ENCODE measurements at regions not wholly inside any gene's neighbourhood (a gene's known extent, or its start where the extent isn't known, plus 50 kb on each side); places are given as distances from the start of the nearest gene placed in this dataset.

DNA sequence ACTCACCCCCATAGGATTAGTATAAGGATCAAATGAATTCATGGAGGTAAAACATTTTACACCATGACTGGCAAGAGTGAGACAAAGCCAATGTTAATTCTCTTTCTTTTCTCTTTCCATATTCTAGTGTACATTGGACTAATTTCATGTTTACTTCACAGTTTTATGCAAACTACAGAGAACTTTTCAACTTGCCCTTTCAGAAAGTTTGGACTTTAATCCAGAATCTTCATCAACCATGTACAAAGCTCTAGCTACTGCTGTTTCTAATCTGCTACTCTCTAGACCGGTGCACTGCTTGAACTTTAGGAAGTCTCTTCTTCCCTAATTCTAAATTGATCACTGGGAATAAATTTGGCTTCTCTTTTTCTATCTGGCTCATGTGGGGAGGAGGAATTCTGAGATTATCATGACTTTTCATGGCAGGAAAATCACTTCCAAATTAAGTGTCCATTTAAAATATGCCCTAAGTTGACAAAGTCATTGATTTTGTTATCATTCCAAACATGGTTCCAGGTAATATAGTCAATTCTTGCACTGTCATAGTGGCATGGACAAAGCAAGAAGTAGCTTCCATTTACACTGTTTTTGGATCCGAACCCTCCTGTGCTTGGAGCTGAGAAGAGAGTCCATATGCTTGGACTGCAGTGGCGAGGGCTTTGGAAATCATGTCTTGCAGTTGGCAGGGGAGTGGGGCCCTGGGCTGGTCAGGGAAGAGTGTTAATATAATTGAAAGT, 903.3 kb downstream of the CCSER2 start:
- Histone ChIP-seq H3K4me3 (ENCODE audit: low read length) (no peak overlapping the region), H3K27ac (ENCODE audit: low read length) (no peak overlapping the region), H3K27me3 (ENCODE audit: control insufficient read depth, insufficient read depth, low read length) (no peaks in the 10 kb centered on the region), H3K4me1 (ENCODE audit: control insufficient read depth, insufficient read depth, low read length) (no peaks in the 10 kb centered on the region), H3K9me3 (ENCODE audit: control insufficient read depth, low read depth, low read length) (no peaks in the 10 kb centered on the region), H3K36me3 (ENCODE audit: control insufficient read depth, insufficient read depth, low read length) (no peaks in the 10 kb centered on the region)
- no peak for DNase-seq
- WGBS (ENCODE audit: insufficient coverage, low lambda C conversion rate): 83% methylated on average over 1 of the region's 3 CpGs

DNA sequence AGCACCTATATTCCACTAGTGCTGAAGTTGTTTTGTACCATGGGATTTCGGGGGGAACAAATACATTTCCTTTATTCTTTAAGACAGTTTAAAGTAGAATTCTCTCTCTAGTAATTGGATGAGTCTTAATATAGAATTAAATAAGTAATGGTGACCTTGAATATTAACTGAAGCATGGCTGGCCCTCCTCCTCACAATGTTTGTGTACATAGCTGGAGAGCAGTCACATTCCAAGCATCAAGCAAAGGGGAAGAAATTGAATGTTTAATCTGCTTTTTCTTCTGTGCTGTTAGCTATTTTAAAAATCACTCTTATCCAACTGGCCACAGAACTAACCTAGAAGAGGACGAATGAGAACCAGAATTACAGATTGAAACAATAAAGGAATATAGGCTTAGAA, 906.9 kb downstream of the CCSER2 start:
- Histone ChIP-seq H3K4me1 (ENCODE audit: control insufficient read depth, insufficient read depth, low read length) (no peaks in the 10 kb centered on the region), H3K27ac (ENCODE audit: low read length) (no peak overlapping the region), H3K36me3 (ENCODE audit: control insufficient read depth, insufficient read depth, low read length) (no peaks in the 10 kb centered on the region), H3K27me3 (ENCODE audit: control insufficient read depth, insufficient read depth, low read length) (no peaks in the 10 kb centered on the region), H3K9me3 (ENCODE audit: control insufficient read depth, low read depth, low read length) (no peaks in the 10 kb centered on the region), H3K4me3 (ENCODE audit: low read length) (no peak overlapping the region)
- no peak for DNase-seq
- WGBS (ENCODE audit: insufficient coverage, low lambda C conversion rate): 92% methylated on average over 2 of the region's 2 CpGs

DNA sequence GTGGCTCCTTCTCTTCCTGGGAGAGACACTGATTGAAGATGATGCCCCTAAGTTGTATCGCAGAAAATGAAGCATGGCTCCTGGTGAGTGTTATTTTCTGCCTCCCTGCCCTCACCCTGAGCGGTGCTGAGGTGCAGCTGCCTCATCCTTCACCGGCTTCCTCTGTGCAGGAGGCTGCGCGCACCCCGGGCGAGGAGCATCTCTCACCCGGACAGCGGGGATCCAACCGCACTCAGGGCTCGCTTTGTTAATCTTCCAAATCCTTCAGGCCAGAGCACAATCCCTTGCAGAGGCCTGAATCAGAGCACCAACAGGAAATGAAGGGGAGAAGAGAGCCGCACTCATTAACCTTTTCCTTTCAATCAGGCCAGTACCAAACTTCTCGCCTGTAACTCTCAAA, 910.3 kb downstream of the CCSER2 start:
- Histone ChIP-seq H3K36me3 (ENCODE audit: control insufficient read depth, insufficient read depth, low read length) (no peaks in the 10 kb centered on the region), H3K4me1 (ENCODE audit: control insufficient read depth, insufficient read depth, low read length) (no peaks in the 10 kb centered on the region), H3K27me3 (ENCODE audit: control insufficient read depth, insufficient read depth, low read length) (no peaks in the 10 kb centered on the region), H3K27ac (ENCODE audit: low read length) (no peak overlapping the region), H3K4me3 (ENCODE audit: low read length) (no peak overlapping the region), H3K9me3 (ENCODE audit: control insufficient read depth, low read depth, low read length) (no peaks in the 10 kb centered on the region)
- WGBS (ENCODE audit: insufficient coverage, low lambda C conversion rate): 80% methylated on average over 1 of the region's 13 CpGs
- no peak for DNase-seq

DNA sequence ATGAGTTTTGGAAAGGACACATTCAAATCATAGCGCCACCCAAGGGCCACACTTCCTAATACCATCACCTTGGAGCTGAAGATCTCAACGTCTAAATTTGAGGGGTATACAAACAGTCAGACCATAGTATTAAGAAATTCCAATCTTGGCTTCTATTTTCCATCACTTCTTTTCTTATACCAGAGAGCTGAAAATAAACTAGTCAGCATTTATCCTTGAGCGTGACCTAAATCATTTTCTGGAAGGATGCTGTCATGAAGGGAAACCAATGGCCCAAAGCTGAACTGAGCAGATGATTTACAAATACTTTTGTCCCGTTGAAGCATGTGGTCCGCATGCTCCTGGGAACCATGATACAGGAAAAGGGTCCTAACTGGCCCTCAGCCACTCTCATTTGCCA, 921.9 kb downstream of the CCSER2 start:
- no peak overlapping the region for H3K4me3 ChIP-seq (ENCODE audit: low read length)
- WGBS (ENCODE audit: insufficient coverage, low lambda C conversion rate): 100% methylated on average over 1 of the region's 5 CpGs
- H3K36me3 ChIP-seq (ENCODE audit: control insufficient read depth, insufficient read depth, low read length): no peaks in the 10 kb centered on the region
- no peaks in the 10 kb centered on the region for H3K4me1 ChIP-seq (ENCODE audit: control insufficient read depth, insufficient read depth, low read length)
- DNase-seq: no peak
- H3K27ac ChIP-seq (ENCODE audit: low read length): no peak overlapping the region
- no peaks in the 10 kb centered on the region for H3K9me3 ChIP-seq (ENCODE audit: control insufficient read depth, low read depth, low read length)
- no peaks in the 10 kb centered on the region for H3K27me3 ChIP-seq (ENCODE audit: control insufficient read depth, insufficient read depth, low read length)

DNA sequence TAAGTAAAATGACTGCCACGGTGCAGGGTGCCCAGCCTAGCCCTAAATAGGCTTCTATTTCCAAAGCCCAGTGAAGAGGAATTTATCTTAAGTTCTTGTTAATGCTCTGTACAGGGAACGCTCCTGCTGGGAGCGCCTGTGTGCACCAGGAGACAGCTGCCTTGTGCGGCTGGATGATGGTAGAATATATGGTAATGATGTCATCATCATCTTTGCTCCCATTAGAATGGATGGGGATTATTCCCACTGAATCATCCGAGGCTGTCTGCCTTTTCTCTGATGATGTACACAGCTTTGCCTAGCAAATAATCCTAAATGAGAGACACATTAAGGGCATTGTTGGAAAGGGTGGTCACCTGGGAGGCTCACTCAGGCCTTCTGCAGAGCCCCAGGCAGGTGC, 928.1 kb downstream of the CCSER2 start:
- no CpG with 5 or more reads among the region's 5 CpGs for WGBS (ENCODE audit: insufficient coverage, low lambda C conversion rate)
- Histone ChIP-seq H3K9me3 (ENCODE audit: control insufficient read depth, low read depth, low read length) (no peaks in the 10 kb centered on the region), H3K4me3 (ENCODE audit: low read length) (no peak overlapping the region), H3K27me3 (ENCODE audit: control insufficient read depth, insufficient read depth, low read length) (no peaks in the 10 kb centered on the region), H3K36me3 (ENCODE audit: control insufficient read depth, insufficient read depth, low read length) (no peaks in the 10 kb centered on the region), H3K4me1 (ENCODE audit: control insufficient read depth, insufficient read depth, low read length) (no peaks in the 10 kb centered on the region), H3K27ac (ENCODE audit: low read length) (no peak overlapping the region)
- no peak for DNase-seq

DNA sequence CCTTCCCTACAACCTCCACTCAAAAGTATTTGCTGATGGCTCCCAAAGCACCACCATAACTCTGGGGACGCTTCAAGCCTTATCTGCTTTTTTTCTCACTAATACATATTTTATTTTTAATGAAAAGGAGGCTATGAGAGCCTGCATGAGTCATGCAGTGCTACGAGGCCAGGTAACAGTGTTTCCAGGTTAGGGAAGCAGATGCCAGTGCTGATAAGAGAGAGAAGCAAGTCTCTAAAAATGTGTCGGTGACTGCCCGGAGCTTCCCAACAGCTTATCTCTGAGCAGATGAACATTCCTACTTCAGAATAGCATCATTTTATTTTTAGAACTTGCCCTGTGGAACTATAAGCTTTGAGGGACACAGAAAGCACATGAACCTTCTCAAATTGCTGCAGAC, 931.5 kb downstream of the CCSER2 start:
- Histone ChIP-seq H3K36me3 (ENCODE audit: control insufficient read depth, insufficient read depth, low read length) (no peaks in the 10 kb centered on the region), H3K9me3 (ENCODE audit: control insufficient read depth, low read depth, low read length) (no peaks in the 10 kb centered on the region), H3K4me1 (ENCODE audit: control insufficient read depth, insufficient read depth, low read length) (no peaks in the 10 kb centered on the region), H3K27me3 (ENCODE audit: control insufficient read depth, insufficient read depth, low read length) (no peaks in the 10 kb centered on the region), H3K27ac (ENCODE audit: low read length) (no peak overlapping the region), H3K4me3 (ENCODE audit: low read length) (no peak overlapping the region)
- WGBS (ENCODE audit: insufficient coverage, low lambda C conversion rate): no CpG with 5 or more reads among the region's 4 CpGs
- DNase-seq: no peak

DNA sequence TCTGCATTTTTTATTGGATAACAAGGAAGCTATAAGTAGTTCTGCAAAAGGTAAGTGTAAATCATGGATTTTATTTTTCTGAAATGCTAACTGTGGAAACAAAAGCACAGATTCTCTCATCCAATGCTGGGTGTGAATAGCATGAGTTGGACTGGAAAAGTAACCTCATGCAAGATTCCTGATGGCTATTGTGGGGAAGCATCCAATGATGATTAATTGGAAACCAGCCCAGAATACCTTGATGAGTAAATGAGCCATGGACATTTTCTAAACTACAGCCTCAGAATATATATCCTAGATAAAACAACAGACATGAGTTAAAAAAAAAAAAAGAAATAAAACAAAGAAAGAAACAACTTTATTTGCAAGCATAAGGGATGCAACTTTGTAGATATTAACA, 934.6 kb downstream of the CCSER2 start:
- Histone ChIP-seq H3K4me3 (ENCODE audit: low read length) (no peak overlapping the region), H3K27ac (ENCODE audit: low read length) (no peak overlapping the region), H3K9me3 (ENCODE audit: control insufficient read depth, low read depth, low read length) (no peaks in the 10 kb centered on the region), H3K27me3 (ENCODE audit: control insufficient read depth, insufficient read depth, low read length) (no peaks in the 10 kb centered on the region), H3K4me1 (ENCODE audit: control insufficient read depth, insufficient read depth, low read length) (no peaks in the 10 kb centered on the region), H3K36me3 (ENCODE audit: control insufficient read depth, insufficient read depth, low read length) (no peaks in the 10 kb centered on the region)
- DNase-seq: no peak

DNA sequence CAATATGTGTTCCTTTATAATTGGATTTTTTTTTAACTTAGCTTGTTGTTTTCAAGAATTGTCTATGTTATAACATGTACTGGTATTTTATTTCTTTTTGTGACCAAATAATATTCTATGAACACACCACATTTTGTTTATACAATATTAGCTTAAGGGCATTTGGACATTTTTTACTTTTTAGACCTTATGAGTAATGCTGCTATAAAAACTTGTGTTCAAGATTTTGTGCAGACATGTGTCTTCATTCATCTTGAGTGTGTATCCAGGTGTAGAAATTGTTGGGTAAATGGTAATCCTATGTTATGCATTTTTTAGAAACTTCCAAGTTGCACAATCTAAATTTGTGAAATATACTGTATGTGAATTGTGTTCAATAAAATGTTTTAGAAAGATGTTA, 936.7 kb downstream of the CCSER2 start:
- H3K4me3 ChIP-seq (ENCODE audit: low read length): no peak overlapping the region
- H3K27ac ChIP-seq (ENCODE audit: low read length): no peak overlapping the region
- H3K4me1 ChIP-seq (ENCODE audit: control insufficient read depth, insufficient read depth, low read length): no peaks in the 10 kb centered on the region
- H3K9me3 ChIP-seq (ENCODE audit: control insufficient read depth, low read depth, low read length): no peaks in the 10 kb centered on the region
- no peak for DNase-seq
- H3K36me3 ChIP-seq (ENCODE audit: control insufficient read depth, insufficient read depth, low read length): no peaks in the 10 kb centered on the region
- no peaks in the 10 kb centered on the region for H3K27me3 ChIP-seq (ENCODE audit: control insufficient read depth, insufficient read depth, low read length)

DNA sequence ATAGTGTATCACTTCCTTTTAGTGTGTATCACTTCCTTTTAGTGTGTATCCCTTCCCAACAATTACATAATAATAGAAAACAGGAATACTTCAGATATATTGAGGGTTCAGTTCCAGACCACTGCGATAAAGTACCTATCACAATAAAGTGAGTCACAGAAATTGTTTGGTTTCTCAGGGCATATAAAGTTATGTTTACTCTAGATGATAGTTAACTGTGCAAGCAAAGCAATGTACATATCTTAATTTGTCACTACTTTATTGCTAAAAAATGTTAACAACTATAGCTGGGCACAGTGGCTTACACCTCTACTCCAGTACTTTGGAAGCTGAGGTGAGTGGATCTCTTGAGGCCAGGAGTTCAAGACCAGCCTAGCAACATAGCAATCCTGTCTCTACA, 938.4 kb downstream of the CCSER2 start:
- no peak for DNase-seq
- Histone ChIP-seq H3K27me3 (ENCODE audit: control insufficient read depth, insufficient read depth, low read length) (no peaks in the 10 kb centered on the region), H3K27ac (ENCODE audit: low read length) (no peak overlapping the region), H3K36me3 (ENCODE audit: control insufficient read depth, insufficient read depth, low read length) (no peaks in the 10 kb centered on the region), H3K4me3 (ENCODE audit: low read length) (no peak overlapping the region), H3K9me3 (ENCODE audit: control insufficient read depth, low read depth, low read length) (peaks cover 3% of the 10 kb centered on the region), H3K4me1 (ENCODE audit: control insufficient read depth, insufficient read depth, low read length) (no peaks in the 10 kb centered on the region)
- WGBS (ENCODE audit: insufficient coverage, low lambda C conversion rate): no CpG with 5 or more reads among the region's 1 CpG

DNA sequence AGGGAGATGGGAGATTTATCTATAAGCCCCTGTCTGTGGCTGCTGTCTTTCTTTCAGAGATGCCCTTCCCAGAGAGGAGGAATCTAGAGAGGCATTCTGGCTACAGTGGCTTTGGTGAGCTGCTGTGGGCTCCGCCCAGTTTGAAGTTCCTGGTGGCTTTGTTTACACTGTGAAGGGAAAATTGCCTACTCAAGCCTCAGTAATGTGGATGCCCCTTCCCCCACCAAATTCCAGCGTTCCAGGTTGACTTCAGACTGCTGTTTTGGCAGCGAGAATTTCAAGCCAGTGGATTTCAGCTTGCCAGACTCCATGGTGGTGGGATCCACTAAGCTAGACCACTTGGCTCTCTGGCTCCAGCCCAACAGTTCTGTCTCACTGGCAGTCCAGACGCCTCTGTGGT, 951.6 kb downstream of the CCSER2 start:
- H3K27ac ChIP-seq (ENCODE audit: low read length): no peak overlapping the region
- H3K9me3 ChIP-seq (ENCODE audit: control insufficient read depth, low read depth, low read length): no peaks in the 10 kb centered on the region
- no peak overlapping the region for H3K4me3 ChIP-seq (ENCODE audit: low read length)
- no peaks in the 10 kb centered on the region for H3K36me3 ChIP-seq (ENCODE audit: control insufficient read depth, insufficient read depth, low read length)
- DNase-seq: peak in 1 of 2 donors; percentile 18
- WGBS (ENCODE audit: insufficient coverage, low lambda C conversion rate): no CpG with 5 or more reads among the region's 4 CpGs
- no peaks in the 10 kb centered on the region for H3K27me3 ChIP-seq (ENCODE audit: control insufficient read depth, insufficient read depth, low read length)
- H3K4me1 ChIP-seq (ENCODE audit: control insufficient read depth, insufficient read depth, low read length): peaks cover 3% of the 10 kb centered on the region

Measured in large intestine (tissue), 3 donors.